H9 (cell line): ENCODE measurements at regions not wholly inside any gene's neighbourhood (a gene's known extent, or its start where the extent isn't known, plus 50 kb on each side); places are given as distances from the start of the nearest gene placed in this dataset.

Experiments
- DNase-seq: peaks from one replicate; pipeline ENCODE4 v3.0.0-alpha.2; 2017
- H2AFZ ChIP-seq: one replicate; pipeline ENCODE4 v1.6.1; 2013; ENCODE audit warnings: mild to moderate bottlenecking, low read length, control low read depth, moderate library complexity
- H2AK5ac ChIP-seq: 2 replicates; pipeline ENCODE4 v1.6.1; 2013; ENCODE audit warnings: low read length, control low read depth, mixed read lengths; ENCODE audit not compliant: insufficient read length
- H2BK120ac ChIP-seq: one replicate; pipeline ENCODE4 v1.6.1; 2013; ENCODE audit warnings: low read depth, mild to moderate bottlenecking, low read length, control low read depth, inconsistent platforms; ENCODE audit not compliant: poor library complexity, severe bottlenecking
- H2BK12ac ChIP-seq: 2 replicates; pipeline ENCODE4 v1.6.1; 2013; ENCODE audit warnings: low read length, control low read depth, mixed read lengths, low read depth; ENCODE audit not compliant: insufficient read length
- H2BK15ac ChIP-seq: 2 replicates; pipeline ENCODE4 v1.6.1; 2013; ENCODE audit warnings: low read depth, low read length, control low read depth
- H2BK20ac ChIP-seq: one replicate; pipeline ENCODE4 v1.6.1; 2013; ENCODE audit warnings: low read depth, mild to moderate bottlenecking, low read length, control low read depth, inconsistent platforms; ENCODE audit not compliant: poor library complexity, severe bottlenecking
- H2BK5ac ChIP-seq: 2 replicates; pipeline ENCODE4 v1.6.1; 2013; ENCODE audit warnings: low read length, control low read depth, mixed read lengths; ENCODE audit not compliant: insufficient read length
- H3K14ac ChIP-seq: 2 replicates; pipeline ENCODE4 v1.6.1; 2013; ENCODE audit warnings: low read length, control low read depth; ENCODE audit not compliant: insufficient read depth
- H3K18ac ChIP-seq: 2 replicates; pipeline ENCODE4 v1.6.1; 2013; ENCODE audit warnings: low read depth, mild to moderate bottlenecking, mixed read lengths, low read length, control low read depth; ENCODE audit not compliant: insufficient read length
- H3K23ac ChIP-seq: 2 replicates; pipeline ENCODE4 v1.6.1; 2013; ENCODE audit warnings: low read length, control low read depth, mixed read lengths, low read depth; ENCODE audit not compliant: insufficient read length
- H3K23me2 ChIP-seq: 2 replicates; pipeline ENCODE4 v1.6.1; 2013; ENCODE audit warnings: low read depth, mild to moderate bottlenecking, mixed read lengths, low read length, control low read depth; ENCODE audit not compliant: insufficient read length, poor library complexity, severe bottlenecking
- H3K27ac ChIP-seq: 2 replicates; pipeline ENCODE4 v1.5.1; 2013; ENCODE audit warnings: low read length, control low read depth, mixed read lengths, low read depth; ENCODE audit not compliant: insufficient read length
- H3K27me3 ChIP-seq: 2 replicates; pipeline ENCODE4 v1.6.1; 2013; ENCODE audit warnings: low read length, control low read depth, inconsistent platforms; ENCODE audit not compliant: insufficient read depth
- H3K4ac ChIP-seq: 2 replicates; pipeline ENCODE4 v1.6.1; 2013; ENCODE audit warnings: low read depth, mild to moderate bottlenecking, control low read depth, inconsistent platforms, low read length, moderate library complexity
- H3K4me1 ChIP-seq: 2 replicates; pipeline ENCODE4 v1.6.1; 2013; ENCODE audit warnings: low read length, control low read depth, inconsistent platforms; ENCODE audit not compliant: insufficient read depth
- H3K4me2 ChIP-seq: 2 replicates; pipeline ENCODE4 v1.6.1; 2013; ENCODE audit warnings: low read length, control low read depth, mixed read lengths; ENCODE audit not compliant: insufficient read length, insufficient read depth
- H3K56ac ChIP-seq: 2 replicates; pipeline ENCODE4 v1.6.1; 2013; ENCODE audit warnings: low read depth, mild to moderate bottlenecking, mixed read lengths, low read length, control low read depth; ENCODE audit not compliant: insufficient read length
- H3K79me1 ChIP-seq: 2 replicates; pipeline ENCODE4 v1.6.1; 2013; ENCODE audit warnings: low read depth, mild to moderate bottlenecking, moderate library complexity, low read length, control low read depth, inconsistent platforms; ENCODE audit not compliant: insufficient read depth, poor library complexity, severe bottlenecking
- H3K79me2 ChIP-seq: 2 replicates; pipeline ENCODE4 v1.6.1; 2013; ENCODE audit warnings: low read length, control low read depth, inconsistent platforms; ENCODE audit not compliant: insufficient read depth
- H3K9ac ChIP-seq: 2 replicates; pipeline ENCODE4 v1.6.1; 2013; ENCODE audit warnings: low read length, control low read depth, mixed read lengths; ENCODE audit not compliant: insufficient read length; ENCODE audit errors: extremely low read depth
- H3K9me3 ChIP-seq: one replicate; pipeline ENCODE4 v1.6.1; 2013; ENCODE audit warnings: low read depth, low read length, inconsistent platforms; ENCODE audit not compliant: control insufficient read depth
- H3T11ph ChIP-seq: one replicate; pipeline ENCODE4 v1.6.1; 2013; ENCODE audit warnings: mild to moderate bottlenecking, low read length, control low read depth, inconsistent platforms
- H4K20me1 ChIP-seq: one replicate; pipeline ENCODE4 v1.6.1; 2013; ENCODE audit not compliant: control insufficient read depth, insufficient read length, insufficient read depth
- H4K5ac ChIP-seq: 2 replicates; pipeline ENCODE4 v1.6.1; 2013; ENCODE audit warnings: low read depth, mild to moderate bottlenecking, mixed read lengths, low read length, control low read depth; ENCODE audit not compliant: insufficient read length
- H4K8ac ChIP-seq: replicated peaks from 2 replicates; pipeline ENCODE4 v1.6.1; 2013; ENCODE audit warnings: low read length, control low read depth, mixed read lengths, low read depth; ENCODE audit not compliant: insufficient read length
- H4K91ac ChIP-seq: 2 replicates; pipeline ENCODE4 v1.6.1; 2013; ENCODE audit warnings: low read depth, mild to moderate bottlenecking, moderate library complexity, mixed read lengths, low read length, control low read depth; ENCODE audit not compliant: insufficient read length
- H3K27ac Mint-ChIP-seq, 3 experiments: 2 replicates in 2 of 3; 3 replicates in 1 of 3; pipeline ENCODE4 v1.8.0; 2020 to 2021; ENCODE audit warnings: mixed read lengths in 3 of 3, mild to moderate bottlenecking in 1 of 3, moderate library complexity in 1 of 3
- H3K27me3 Mint-ChIP-seq: 2 replicates; pipeline ENCODE4 v1.8.0; 2021; ENCODE audit warnings: low read depth, mild to moderate bottlenecking, moderate library complexity, mixed read lengths
- H3K36me3 Mint-ChIP-seq, 3 experiments: 2 replicates in 2 of 3; 3 replicates in 1 of 3; pipeline ENCODE4 v1.8.0; 2020 to 2021; ENCODE audit warnings: low read depth in 3 of 3, mixed read lengths in 3 of 3; ENCODE audit not compliant: insufficient read depth in 1 of 3
- H3K4me1 Mint-ChIP-seq, 2 experiments: 2 replicates each; pipeline ENCODE4 v1.8.0; 2020; ENCODE audit warnings: mixed read lengths in 2 of 2
- H3K4me3 Mint-ChIP-seq, 2 experiments: 2 replicates in 1 of 2; 3 replicates in 1 of 2; pipeline ENCODE4 v1.8.0; 2020 to 2021; ENCODE audit warnings: mild to moderate bottlenecking in 2 of 2, mixed read lengths in 2 of 2, moderate library complexity in 1 of 2
- H3K9me3 Mint-ChIP-seq, 2 experiments: 2 replicates in 1 of 2; 3 replicates in 1 of 2; pipeline ENCODE4 v1.8.0; 2020; ENCODE audit warnings: mild to moderate bottlenecking in 2 of 2, mixed read lengths in 2 of 2, moderate library complexity in 1 of 2
- CTCF ChIP-seq: fragments of 200-600 bp; sonication (generic); conservative IDR thresholded peaks from 3 replicates; pipeline ENCODE4 v1.8.0; 2021; ENCODE audit warnings: antibody characterized with exemption, mild to moderate bottlenecking
- WGBS: extraction: QIAGEN DNeasy Blood & Tissue Kit; methylation state at CpG from one replicate; pipeline ENCODE4 v1.1.7; 2013; ENCODE audit warnings: missing lambda C conversion rate, low lambda C conversion rate, mixed read lengths; ENCODE audit not compliant: insufficient read length; ENCODE audit errors: extremely low coverage; 5-methylcytosine and 5-hydroxymethylcytosine counted together

- H3K79me2 ChIP-seq: no peaks in the 10 kb centered on the region
- Mint-ChIP-seq H3K27me3 (no peaks in the 10 kb centered on the region), H3K27ac (no peak overlapping the region), H3K36me3 (no peaks in the 10 kb centered on the region), H3K4me3 (no peak overlapping the region), H3K4me1 (no peaks in the 10 kb centered on the region), H3K9me3 (no peaks in the 10 kb centered on the region)
- H3K4me1 ChIP-seq: no peaks in the 10 kb centered on the region
- no peak overlapping the region for H3K56ac ChIP-seq
- no peak overlapping the region for H2BK120ac ChIP-seq
- H3T11ph ChIP-seq: no peak overlapping the region
- TF ChIP-seq CTCF: no peak
- no peak overlapping the region for H3K9ac ChIP-seq
- no peaks in the 10 kb centered on the region for H3K27me3 ChIP-seq
- H3K18ac ChIP-seq: no peak overlapping the region
- H3K14ac ChIP-seq: no peak overlapping the region
- H4K5ac ChIP-seq: no peak overlapping the region
- H3K27ac ChIP-seq: no peak overlapping the region
- no peak overlapping the region for H3K4me2 ChIP-seq
- no peak for DNase-seq
- no peak overlapping the region for H2AFZ ChIP-seq
- no CpG with 5 or more reads among the region's 4 CpGs for WGBS
- H3K23me2 ChIP-seq: no peaks in the 10 kb centered on the region
- H3K23ac ChIP-seq: no peak overlapping the region
- no peak overlapping the region for H4K8ac ChIP-seq
- no peak overlapping the region for H2AK5ac ChIP-seq
- no peaks in the 10 kb centered on the region for H4K20me1 ChIP-seq
- no peaks in the 10 kb centered on the region for H3K9me3 ChIP-seq
- H2BK5ac ChIP-seq: no peak overlapping the region
- H2BK20ac ChIP-seq: no peak overlapping the region
- no peak overlapping the region for H2BK15ac ChIP-seq
- H2BK12ac ChIP-seq: no peak overlapping the region
- no peaks in the 10 kb centered on the region for H3K79me1 ChIP-seq
- H3K4ac ChIP-seq: no peak overlapping the region
- no peak overlapping the region for H4K91ac ChIP-seq
Observed at GRCh38 chr4:27764526-27764837, 903.8 kb downstream of the STIM2 start.
